NCI-H2081 treated with DMSO at 0.1 percent for 48 hours (cell line): ENCODE measurements at regions not wholly inside any gene's neighbourhood (a gene's known extent, or its start where the extent isn't known, plus 50 kb on each side); places are given as distances from the start of the nearest gene placed in this dataset.
"Not testable (repeated sequence)": the region's sequence is repeated elsewhere in the genome, so short reads cannot be mapped to it uniquely, and the experiment has no call there.

Experiments used
- DNase-seq: peaks from one replicate; lab custom pipeline; 2025; lab: John Stamatoyannopoulos, UW

DNA sequence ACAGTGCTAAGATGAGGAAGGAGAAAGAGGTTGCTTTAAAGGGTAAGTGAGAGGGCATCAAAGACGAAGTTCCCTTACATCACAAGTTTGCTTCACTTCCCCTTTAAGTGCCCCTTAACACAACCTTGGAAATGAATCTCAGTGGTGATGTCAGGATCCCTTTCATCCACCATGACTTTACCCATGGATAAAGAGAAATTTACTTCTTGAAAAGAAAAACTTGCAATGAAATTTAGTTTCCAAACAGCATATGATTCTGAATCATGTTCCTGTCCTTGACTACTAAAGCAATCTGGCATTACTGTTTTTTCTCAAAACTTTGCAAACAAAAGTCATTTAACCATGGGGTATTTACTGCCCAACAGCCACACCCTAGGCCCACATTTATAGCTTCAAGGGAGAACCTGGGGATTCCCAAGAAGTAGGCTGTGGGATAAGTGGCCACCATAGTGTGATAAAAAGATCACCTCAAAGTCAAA lies 135.9 kb downstream of the ITGB8 start:
- no peak for DNase-seq

GRCh38 chr7:20470082-20470481 lies 139.4 kb downstream of the ITGB8 start:
- DNase-seq = no peak

DNA sequence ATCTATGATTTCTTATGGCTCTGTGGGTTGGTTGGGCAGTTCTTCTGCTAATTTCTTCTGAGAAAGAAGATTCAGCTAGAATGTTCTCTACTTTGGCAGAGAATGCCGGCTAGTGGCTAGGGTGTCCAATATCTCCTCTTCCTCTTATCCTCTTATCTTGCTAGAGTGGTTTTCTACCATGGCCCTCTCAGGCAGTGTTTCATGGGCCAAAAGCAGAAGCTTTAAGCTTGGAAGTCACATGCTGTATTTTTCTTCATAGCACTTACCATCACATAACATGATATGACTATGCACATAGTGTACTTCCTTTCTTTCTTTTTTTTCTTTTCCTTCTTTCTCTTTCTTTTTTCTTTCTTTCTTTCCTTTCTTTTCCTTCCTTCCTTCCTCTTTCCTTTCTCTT lies 140.0 kb downstream of the ITGB8 start:
- DNase-seq = no peak

GRCh38 chr7:20474249-20474648 lies 141.2 kb upstream of the ABCB5 start:
- DNase-seq = no peak

GRCh38 chr7:20475756-20476155 lies 139.7 kb upstream of the ABCB5 start:
- no peak for DNase-seq

DNA sequence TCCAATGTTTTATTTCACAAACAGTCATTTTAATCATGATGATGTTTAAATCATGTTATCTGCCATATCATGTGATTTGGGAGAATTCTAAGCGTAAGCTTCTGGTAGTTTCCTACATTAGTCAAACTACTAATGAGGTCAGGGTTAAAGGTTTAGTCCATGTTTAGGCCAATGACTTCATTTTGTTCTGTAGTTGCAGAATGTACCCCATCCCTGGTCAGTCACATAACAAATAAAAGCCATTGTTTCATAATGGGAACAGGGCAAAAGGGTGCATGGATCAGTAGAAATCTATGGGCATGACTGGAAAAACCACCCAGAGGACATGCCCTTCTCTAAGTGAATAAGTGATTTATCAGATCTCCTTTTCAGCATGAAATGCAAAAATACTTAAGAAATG lies 138.4 kb upstream of the ABCB5 start:
- DNase-seq = no peak

- DNase-seq = no peak
Observed at GRCh38 chr7:20479706-20480105, 135.8 kb upstream of the ABCB5 start.

DNA sequence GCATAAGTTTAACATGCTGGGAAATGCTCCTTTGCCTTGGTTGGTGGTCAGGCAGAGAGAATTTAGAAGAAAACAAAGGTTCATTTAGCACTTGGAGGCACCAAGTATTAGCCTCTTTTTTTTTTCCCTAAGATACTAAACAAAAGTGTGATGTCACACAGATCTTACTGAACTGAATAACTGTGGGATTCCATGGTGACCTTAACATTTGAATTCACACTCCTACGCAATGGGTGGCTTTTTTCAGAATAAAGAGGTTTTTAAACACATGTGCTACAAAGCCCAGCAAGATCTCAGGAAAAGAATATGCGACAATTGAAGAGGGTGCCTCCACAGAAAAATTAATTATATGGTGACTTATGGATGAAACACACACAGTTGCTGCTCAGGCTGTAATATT lies 133.4 kb upstream of the ABCB5 start:
- no peak for DNase-seq

- no peak for DNase-seq
Observed at GRCh38 chr7:20484356-20484755, 131.1 kb upstream of the ABCB5 start.

GRCh38 chr7:20488850-20489249 lies 126.6 kb upstream of the ABCB5 start:
- no peak for DNase-seq

DNA sequence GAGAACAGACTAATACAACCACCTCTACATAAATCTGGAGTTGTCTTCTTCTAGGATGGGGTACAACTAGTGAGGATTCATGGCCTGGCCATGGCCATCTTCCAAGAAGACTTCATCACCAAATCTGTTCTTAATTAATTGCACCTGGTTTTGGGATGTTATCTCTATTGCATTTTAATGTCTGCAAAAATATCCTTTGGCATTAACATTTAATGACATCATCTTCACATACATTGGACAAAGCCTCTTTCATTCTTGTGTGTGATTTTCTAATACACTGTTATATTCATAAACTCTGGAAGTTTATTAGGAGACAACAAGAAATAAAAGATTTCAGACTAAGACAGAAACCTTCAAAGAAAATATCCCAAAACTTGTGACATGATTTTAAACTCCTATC lies 124.2 kb upstream of the ABCB5 start:
- DNase-seq = no peak

DNA sequence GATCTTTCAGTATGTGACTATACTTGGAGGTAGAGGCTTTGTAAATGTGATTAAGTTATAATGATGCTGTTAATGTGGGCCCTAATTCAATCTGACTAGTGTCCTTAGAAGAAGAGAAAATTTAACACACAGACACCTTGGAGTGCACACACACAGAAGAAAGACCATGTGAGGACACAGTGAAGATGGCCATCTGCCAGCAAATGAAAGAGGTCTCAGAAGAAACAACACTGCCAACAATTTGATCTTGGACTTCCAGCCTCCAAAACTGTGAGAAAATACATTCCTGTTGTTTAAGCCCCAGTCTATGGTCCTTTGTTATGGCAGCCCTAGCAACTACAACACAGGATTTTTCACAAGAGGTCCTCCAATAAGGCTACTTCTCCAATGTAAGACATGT lies 120.9 kb upstream of the ABCB5 start:
- no peak for DNase-seq

DNA sequence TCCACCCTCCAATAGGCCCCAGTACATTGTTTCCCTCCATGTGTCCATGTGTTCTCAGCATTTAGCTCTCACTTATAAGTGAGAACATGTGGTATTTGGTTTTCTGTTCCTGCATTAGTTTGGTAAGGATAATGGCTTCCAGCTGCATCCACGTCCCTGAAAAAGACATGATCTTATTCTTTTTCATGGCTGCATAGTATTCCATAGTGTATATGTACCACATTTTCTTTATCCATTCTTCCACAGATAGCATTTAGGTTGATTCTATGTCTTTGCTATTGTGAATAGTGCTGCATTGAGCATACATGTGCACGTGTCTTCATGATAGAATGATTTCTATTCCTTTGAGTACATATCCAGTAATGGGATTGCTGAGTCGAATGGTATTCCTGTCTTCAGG lies 114.0 kb upstream of the ABCB5 start:
- DNase-seq = not testable (repeated sequence)

- no peak for DNase-seq
Observed at GRCh38 chr7:20503278-20503950, 112.1 kb upstream of the ABCB5 start.

DNA sequence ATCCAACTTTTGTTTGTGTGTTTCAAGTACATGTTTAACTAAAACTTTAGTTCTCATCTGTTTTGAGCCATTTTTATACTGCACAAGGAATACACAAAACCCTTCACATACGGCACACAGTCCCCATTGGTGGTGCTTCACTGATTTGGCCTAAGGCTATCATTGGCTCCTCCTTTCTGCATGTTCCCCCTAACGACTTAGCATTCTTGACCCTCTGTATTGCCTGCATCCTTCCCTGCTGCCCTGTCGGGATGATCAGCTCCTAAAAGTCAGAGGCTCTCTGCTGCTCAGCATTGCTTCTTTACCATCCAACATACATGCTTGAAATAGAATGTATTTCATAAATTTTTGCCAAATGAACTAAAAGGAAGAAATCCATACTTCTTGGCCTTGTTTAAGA lies 111.4 kb upstream of the ABCB5 start:
- no peak for DNase-seq

- no peak for DNase-seq
Observed at GRCh38 chr7:20506175-20506574, 109.3 kb upstream of the ABCB5 start.

GRCh38 chr7:20507157-20507556 lies 108.3 kb upstream of the ABCB5 start:
- no peak for DNase-seq

GRCh38 chr7:20508109-20508508 lies 107.4 kb upstream of the ABCB5 start:
- DNase-seq = no peak

DNA sequence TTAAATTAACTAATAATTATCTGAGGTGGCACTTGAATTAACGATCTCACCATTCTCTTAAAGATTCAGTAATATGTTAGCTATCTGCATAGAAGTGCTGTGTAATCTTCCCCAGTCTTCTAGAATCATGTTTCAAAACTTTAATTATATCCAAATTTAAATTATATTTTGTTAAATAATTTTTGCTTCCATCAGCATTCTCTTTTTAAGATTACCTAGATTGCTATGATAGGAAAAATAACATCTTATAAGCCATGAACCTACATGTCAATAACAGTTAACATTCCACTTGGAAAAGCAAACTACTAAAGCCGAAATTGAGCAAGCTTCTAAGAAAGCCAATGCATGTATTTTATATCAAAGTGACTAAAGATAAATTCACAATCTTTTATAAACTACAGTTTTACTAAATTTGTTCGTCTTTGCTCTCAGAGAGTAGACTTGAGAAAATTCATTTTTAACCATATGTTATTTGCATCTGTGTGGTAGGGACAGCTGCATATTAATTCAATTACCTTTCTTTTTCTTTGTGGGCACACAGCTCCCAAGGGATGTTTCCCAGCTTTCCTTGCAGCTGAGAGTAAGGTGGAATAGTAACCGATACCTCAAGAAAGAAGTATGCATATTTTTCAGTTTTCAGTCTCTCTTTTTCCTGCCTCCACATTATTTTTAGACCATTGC lies 105.4 kb upstream of the ABCB5 start:
- no peak for DNase-seq

DNA sequence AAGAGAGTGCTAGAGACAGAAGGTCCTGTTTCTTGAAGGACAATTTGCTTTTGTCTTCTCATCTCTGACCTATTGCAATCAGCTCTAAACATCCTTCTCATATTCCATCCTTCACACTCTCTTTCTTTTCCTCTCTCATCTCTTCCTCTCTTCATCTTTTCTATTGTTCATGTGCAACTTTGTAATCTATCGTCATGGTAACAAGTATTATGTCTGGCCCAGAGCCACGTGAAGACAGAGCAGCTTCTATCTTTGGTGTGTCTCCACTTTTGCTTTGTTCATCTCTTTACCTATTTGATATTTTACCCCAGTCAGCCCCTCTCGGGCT lies 104.9 kb upstream of the ABCB5 start:
- DNase-seq = no peak

DNA sequence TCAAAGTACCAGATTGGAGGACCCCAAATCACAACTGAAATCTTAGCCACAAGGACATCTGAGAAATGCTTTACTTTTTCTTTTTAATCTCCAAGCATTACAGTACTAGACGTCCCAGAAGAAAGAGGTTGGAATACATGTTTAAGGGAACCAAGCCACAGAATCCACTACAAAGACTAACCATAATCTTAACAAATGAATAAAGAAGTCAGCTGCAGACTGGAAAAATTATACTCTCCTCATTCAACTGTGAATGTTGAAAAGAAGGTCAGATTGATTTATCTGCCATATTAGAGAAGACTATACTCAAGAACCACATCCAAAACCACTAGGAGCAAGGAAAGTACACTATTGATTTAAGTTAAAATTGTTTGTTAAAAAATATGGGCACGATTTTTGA lies 102.1 kb upstream of the ABCB5 start:
- no peak for DNase-seq

- DNase-seq = no peak
Observed at GRCh38 chr7:20513897-20514296, 101.6 kb upstream of the ABCB5 start.

- DNase-seq = peak; percentile 94
Observed at GRCh38 chr7:20514364-20514763, 101.1 kb upstream of the ABCB5 start.

DNA sequence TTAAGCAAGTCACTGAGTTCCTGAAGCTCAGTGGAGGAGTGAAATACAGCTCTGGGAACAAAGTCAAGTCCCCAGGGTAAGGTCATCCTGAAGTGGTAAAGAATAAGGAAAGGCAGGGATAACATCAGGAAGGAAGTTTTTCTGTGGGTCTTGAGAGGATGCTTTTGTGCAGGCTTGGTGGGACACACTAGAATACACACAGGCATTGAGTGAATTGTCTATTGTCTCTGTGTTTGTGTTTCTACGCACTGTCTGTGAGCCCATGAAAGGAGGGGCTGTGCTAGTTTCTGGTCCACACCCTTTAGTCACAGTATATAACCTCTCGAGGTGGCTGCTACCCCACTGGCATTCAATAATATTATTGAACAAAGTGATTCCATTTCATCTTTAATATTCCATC lies 95.8 kb upstream of the ABCB5 start:
- no peak for DNase-seq
